Left ventricle myocardium inferior (tissue), 1 donor: ENCODE measurements at regions not wholly inside any gene's neighbourhood (a gene's known extent, or its start where the extent isn't known, plus 50 kb on each side); places are given as distances from the start of the nearest gene placed in this dataset.
A peak's percentile ranks its signal among the peaks of the same experiment; 100 is the strongest.

Experiments used
- DNase-seq: peaks from one replicate; pipeline ENCODE4 v3.0.0-alpha.2; 2020
- H3K27ac ChIP-seq: fragments of 200-600 bp; replicated peaks from 2 replicates; pipeline ENCODE4 v1.8.0; 2021
- H3K27me3 ChIP-seq: fragments of 200-600 bp; 2 replicates; pipeline ENCODE4 v1.8.0; 2021; ENCODE audit warnings: low read depth
- H3K36me3 ChIP-seq: fragments of 200-600 bp; 2 replicates; pipeline ENCODE4 v1.8.0; 2021
- H3K4me1 ChIP-seq: fragments of 200-600 bp; 2 replicates; pipeline ENCODE4 v1.8.0; 2021
- H3K4me3 ChIP-seq: fragments of 200-600 bp; 2 replicates; pipeline ENCODE4 v1.8.0; 2021; ENCODE audit warnings: mild to moderate bottlenecking, moderate library complexity
- H3K9me3 ChIP-seq: fragments of 200-600 bp; replicated peaks from 2 replicates; pipeline ENCODE4 v1.8.0; 2021
- intact Hi-C: fragments of 100-400 bp; cut with micrococcal nuclease; formaldehyde crosslinking; loops from one replicate; pipeline ENCODE4 v1.11.0; 2022
- TF ChIP-seq, protein P1 (sequence below): fragments of 200-600 bp; IDR thresholded peaks from 2 replicates; pipeline ENCODE4 v1.8.0; 2021; ENCODE audit warnings: antibody characterized with exemption, mild to moderate bottlenecking, borderline replicate concordance
- donor health status: DM: no; HTN: yes; CAD: no; lungs with severe emphysema.

DNA sequence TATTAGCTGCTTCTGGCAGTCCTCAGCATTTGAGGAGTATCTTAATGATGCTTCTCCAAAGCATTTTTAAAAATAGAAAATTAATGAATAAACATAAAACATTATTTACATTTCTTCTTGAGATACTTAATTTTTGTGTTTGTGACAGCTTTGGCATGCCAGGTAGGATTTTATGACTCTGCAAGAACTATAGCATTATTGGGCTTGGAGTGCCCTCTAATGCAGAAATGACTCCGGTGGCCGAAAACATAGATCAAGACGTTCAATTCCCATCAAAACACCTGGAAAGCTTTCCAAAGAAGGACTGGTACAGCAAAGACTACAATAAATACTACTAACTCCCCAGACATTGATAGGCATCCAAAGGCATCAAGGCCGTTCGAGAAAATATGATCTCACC is 366.4 kb upstream of the CXADR start:
- TF ChIP-seq, protein P1, sequence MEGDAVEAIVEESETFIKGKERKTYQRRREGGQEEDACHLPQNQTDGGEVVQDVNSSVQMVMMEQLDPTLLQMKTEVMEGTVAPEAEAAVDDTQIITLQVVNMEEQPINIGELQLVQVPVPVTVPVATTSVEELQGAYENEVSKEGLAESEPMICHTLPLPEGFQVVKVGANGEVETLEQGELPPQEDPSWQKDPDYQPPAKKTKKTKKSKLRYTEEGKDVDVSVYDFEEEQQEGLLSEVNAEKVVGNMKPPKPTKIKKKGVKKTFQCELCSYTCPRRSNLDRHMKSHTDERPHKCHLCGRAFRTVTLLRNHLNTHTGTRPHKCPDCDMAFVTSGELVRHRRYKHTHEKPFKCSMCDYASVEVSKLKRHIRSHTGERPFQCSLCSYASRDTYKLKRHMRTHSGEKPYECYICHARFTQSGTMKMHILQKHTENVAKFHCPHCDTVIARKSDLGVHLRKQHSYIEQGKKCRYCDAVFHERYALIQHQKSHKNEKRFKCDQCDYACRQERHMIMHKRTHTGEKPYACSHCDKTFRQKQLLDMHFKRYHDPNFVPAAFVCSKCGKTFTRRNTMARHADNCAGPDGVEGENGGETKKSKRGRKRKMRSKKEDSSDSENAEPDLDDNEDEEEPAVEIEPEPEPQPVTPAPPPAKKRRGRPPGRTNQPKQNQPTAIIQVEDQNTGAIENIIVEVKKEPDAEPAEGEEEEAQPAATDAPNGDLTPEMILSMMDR: no peak
- intact Hi-C loops: no loop called here
- no peaks in the 10 kb centered on the region for H3K27me3 ChIP-seq
- no peak overlapping the region for H3K4me3 ChIP-seq
- H3K9me3 ChIP-seq: peaks cover 40% of the 10 kb centered on the region
- H3K36me3 ChIP-seq: no peaks in the 10 kb centered on the region
- H3K27ac ChIP-seq: no peak overlapping the region
- no peaks in the 10 kb centered on the region for H3K4me1 ChIP-seq
- DNase-seq: no peak

DNA sequence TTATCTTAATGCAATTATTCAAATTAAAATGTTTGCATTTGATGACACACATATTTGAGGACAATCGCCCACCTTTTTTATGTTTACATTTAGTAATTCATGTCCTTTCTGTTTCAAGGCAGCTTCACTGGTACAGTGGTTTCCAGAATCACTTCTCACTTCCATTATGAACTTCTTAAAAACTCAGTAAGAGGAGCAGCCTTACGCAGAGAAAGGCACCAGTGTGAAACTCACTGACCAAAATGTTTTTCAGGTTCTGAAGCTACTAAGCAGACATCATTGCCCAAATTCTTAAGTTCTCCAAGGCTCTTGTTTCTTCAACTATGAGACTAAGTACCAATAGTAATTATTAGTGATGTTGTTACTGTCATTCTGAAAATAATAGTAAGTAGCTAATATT is 353.1 kb upstream of the CXADR start:
- TF ChIP-seq, protein P1: no peak
- Histone ChIP-seq H3K9me3 (peaks cover 9% of the 10 kb centered on the region), H3K4me3 (no peak overlapping the region), H3K4me1 (no peaks in the 10 kb centered on the region), H3K36me3 (no peaks in the 10 kb centered on the region), H3K27me3 (no peaks in the 10 kb centered on the region), H3K27ac (no peak overlapping the region)
- intact Hi-C loops: no loop called here
- DNase-seq: no peak

DNA sequence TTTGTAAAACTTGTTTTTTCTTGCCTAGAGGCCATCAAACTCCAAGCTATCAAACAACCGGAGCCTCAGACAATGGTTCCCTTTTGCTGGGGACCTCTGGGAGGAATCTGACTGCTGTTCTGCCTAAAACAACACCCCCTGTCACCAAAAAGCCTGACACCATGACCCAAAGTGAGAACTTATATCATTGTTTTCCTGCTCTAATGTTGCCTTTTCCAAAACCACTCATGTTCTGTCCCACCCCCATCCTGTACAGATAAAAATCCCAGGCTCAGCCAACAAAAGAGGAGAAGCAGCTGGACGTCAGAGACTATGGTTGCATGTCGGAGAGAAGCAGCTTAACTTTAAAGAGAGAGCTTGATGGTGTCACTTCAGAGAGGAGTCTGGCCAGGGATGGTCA is 327.2 kb upstream of the CXADR start:
- intact Hi-C loops: no loop called here
- H3K27me3 ChIP-seq: no peaks in the 10 kb centered on the region
- H3K27ac ChIP-seq: peak overlapping the region; percentile 48
- H3K9me3 ChIP-seq: peaks cover 56% of the 10 kb centered on the region
- no peak for DNase-seq
- no peaks in the 10 kb centered on the region for H3K4me1 ChIP-seq
- H3K36me3 ChIP-seq: no peaks in the 10 kb centered on the region
- no peak overlapping the region for H3K4me3 ChIP-seq
- TF ChIP-seq, protein P1: no peak

DNA sequence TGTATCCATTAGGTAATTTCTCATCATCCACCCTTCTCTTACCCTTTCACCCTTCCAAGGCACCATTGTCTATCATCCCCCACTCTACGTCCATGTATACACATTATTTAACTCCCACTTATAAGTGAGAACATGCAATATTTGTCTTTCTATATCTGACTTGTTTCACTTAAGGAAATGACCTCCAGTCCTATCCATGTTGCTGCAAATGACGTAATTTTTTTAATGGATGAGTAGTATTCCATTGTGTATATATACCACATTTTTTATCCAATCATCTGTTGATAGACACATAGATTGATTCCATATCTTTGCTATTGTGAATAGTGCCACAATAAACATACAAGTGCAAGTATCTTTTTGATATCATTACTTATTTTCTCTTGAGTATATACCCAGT is 322.9 kb upstream of the CXADR start:
- Histone ChIP-seq H3K36me3 (no peaks in the 10 kb centered on the region), H3K9me3 (peaks cover 60% of the 10 kb centered on the region), H3K4me3 (no peak overlapping the region), H3K27me3 (no peaks in the 10 kb centered on the region), H3K27ac (no peak overlapping the region), H3K4me1 (no peaks in the 10 kb centered on the region)
- intact Hi-C loops: no loop called here
- TF ChIP-seq, protein P1: no peak
- DNase-seq: no peak

DNA sequence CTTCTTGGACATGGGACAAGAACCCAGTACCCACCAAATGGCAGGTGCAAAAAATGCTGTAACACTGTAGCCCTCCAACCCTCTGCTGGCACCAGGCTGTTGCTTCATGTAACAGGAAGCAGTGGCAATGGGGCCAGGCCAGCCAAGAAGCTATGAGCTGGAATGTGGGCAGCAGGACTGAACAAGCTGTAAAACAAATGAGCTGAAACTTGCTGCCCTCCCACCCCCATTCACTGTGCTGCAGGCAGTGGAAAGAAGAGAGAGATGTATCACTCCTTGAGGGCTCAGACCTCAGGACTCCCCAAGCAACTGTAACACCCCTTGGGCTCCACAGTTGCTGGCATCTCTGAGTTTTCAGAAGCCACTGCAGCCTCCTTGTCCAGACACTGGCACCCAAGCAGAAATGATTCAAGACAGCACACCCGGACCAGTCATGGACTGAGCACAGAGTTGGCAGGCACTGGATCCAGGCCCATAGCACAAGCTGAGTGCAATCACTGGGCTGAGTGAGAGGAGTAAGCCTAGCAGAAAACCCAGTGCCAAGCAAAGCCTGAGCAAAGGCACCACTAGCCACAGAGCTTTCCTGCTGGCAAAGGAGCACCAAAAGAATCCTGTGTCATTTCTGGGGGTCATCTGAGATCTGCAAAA is 321.4 kb upstream of the CXADR start:
- no peak for DNase-seq
- H3K27me3 ChIP-seq: no peaks in the 10 kb centered on the region
- intact Hi-C loops: no loop called here
- TF ChIP-seq, protein P1: no peak
- H3K4me3 ChIP-seq: no peak overlapping the region
- peaks cover 47% of the 10 kb centered on the region for H3K9me3 ChIP-seq
- no peaks in the 10 kb centered on the region for H3K36me3 ChIP-seq
- H3K27ac ChIP-seq: no peak overlapping the region
- H3K4me1 ChIP-seq: no peaks in the 10 kb centered on the region
